Hepatocyte (in vitro differentiated cells): ENCODE measurements at regions not wholly inside any gene's neighbourhood (a gene's known extent, or its start where the extent isn't known, plus 50 kb on each side); places are given as distances from the start of the nearest gene placed in this dataset.
A peak's percentile ranks its signal among the peaks of the same experiment; 100 is the strongest.

Experiments used
- DNase-seq: peaks from one replicate; pipeline ENCODE4 v3.0.0-alpha.2; 2016; ENCODE audit warnings: low spot score
- H2AFZ ChIP-seq: fragments of 200-600 bp; sonication (generic); 2 replicates; pipeline ENCODE4 v1.6.0; 2016; ENCODE audit warnings: antibody characterized with exemption, mild to moderate bottlenecking
- H3K27ac ChIP-seq: fragments of 200-600 bp; sonication (generic); 2 replicates; pipeline ENCODE4 v1.5.1; 2016; ENCODE audit warnings: mild to moderate bottlenecking
- H3K27me3 ChIP-seq: fragments of 200-600 bp; sonication (generic); 2 replicates; pipeline ENCODE4 v1.6.1; 2016
- H3K36me3 ChIP-seq: fragments of 200-600 bp; sonication (generic); replicated peaks from 2 replicates; pipeline ENCODE4 v1.5.1; 2016; ENCODE audit warnings: low read depth; ENCODE audit not compliant: insufficient read depth
- H3K4me1 ChIP-seq: fragments of 200-600 bp; sonication (generic); 2 replicates; pipeline ENCODE4 v1.5.1; 2016; ENCODE audit warnings: mild to moderate bottlenecking, moderate library complexity; ENCODE audit not compliant: insufficient read depth
- H3K4me2 ChIP-seq: fragments of 200-600 bp; sonication (generic); 2 replicates; pipeline ENCODE4 v1.6.0; 2016
- H3K4me3 ChIP-seq: fragments of 200-600 bp; sonication (generic); 2 replicates; pipeline ENCODE4 v1.5.1; 2016; ENCODE audit warnings: mild to moderate bottlenecking
- H3K79me2 ChIP-seq: fragments of 200-600 bp; sonication (generic); 2 replicates; pipeline ENCODE4 v1.6.0; 2017; ENCODE audit warnings: mild to moderate bottlenecking
- H3K9me2 ChIP-seq: fragments of 200-600 bp; sonication (generic); replicated peaks from 2 replicates; pipeline ENCODE4 v1.6.0; 2017; ENCODE audit warnings: mild to moderate bottlenecking; ENCODE audit not compliant: insufficient read depth
- H3K9me3 ChIP-seq: fragments of 200-600 bp; sonication (generic); 2 replicates; pipeline ENCODE4 v1.5.1; 2016; ENCODE audit warnings: low read depth, mild to moderate bottlenecking
- H4K20me1 ChIP-seq: fragments of 200-600 bp; sonication (generic); 2 replicates; pipeline ENCODE4 v1.6.0; 2016; ENCODE audit warnings: mild to moderate bottlenecking; ENCODE audit not compliant: insufficient read depth, poor library complexity, severe bottlenecking
- CTCF ChIP-seq: fragments of 200-600 bp; sonication (generic); IDR thresholded peaks from 2 replicates; pipeline ENCODE4 v1.5.1; 2016; ENCODE audit warnings: antibody characterized with exemption, mild to moderate bottlenecking; ENCODE audit not compliant: poor library complexity
- EZH2 ChIP-seq: fragments of 200-600 bp; sonication (generic); IDR thresholded peaks from 2 replicates; pipeline ENCODE4 v1.6.1; 2016; ENCODE audit warnings: antibody characterized with exemption, mild to moderate bottlenecking, borderline replicate concordance
- EZH2phosphoT487 ChIP-seq: fragments of 200-600 bp; sonication (generic); IDR thresholded peaks from one replicate; pipeline ENCODE4 v1.6.1; 2018; ENCODE audit warnings: antibody characterized with exemption, mild to moderate bottlenecking, low read depth, moderate library complexity; ENCODE audit not compliant: unreplicated experiment, severe bottlenecking
- WGBS: methylation state at CpG from one replicate; pipeline ENCODE4 v1.1.6; 2016; ENCODE audit warnings: low lambda C conversion rate; ENCODE audit errors: missing lambda C conversion rate; 5-methylcytosine and 5-hydroxymethylcytosine counted together

- Histone ChIP-seq H3K9me3 (no peaks in the 10 kb centered on the region), H3K4me1 (no peaks in the 10 kb centered on the region), H3K79me2 (no peaks in the 10 kb centered on the region), H2AFZ (no peak overlapping the region), H4K20me1 (no peaks in the 10 kb centered on the region), H3K9me2 (no peaks in the 10 kb centered on the region), H3K36me3 (no peaks in the 10 kb centered on the region), H3K4me3 (no peak overlapping the region), H3K4me2 (no peak overlapping the region), H3K27ac (no peak overlapping the region), H3K27me3 (no peaks in the 10 kb centered on the region)
- TF ChIP-seq EZH2phosphoT487, result no peak
- no peak for TF ChIP-seq CTCF
- no peak for TF ChIP-seq EZH2
- 48% methylated on average over 7 of the region's 7 CpGs for WGBS
- DNase-seq, result no peak
These were observed 985.6 kb upstream of the LRRN3 start for GRCh38 chr7:110105307-110105706.

- Histone ChIP-seq H2AFZ (no peak overlapping the region), H3K4me3 (no peak overlapping the region), H3K4me1 (no peaks in the 10 kb centered on the region), H3K9me3 (no peaks in the 10 kb centered on the region), H3K27ac (no peak overlapping the region), H3K27me3 (no peaks in the 10 kb centered on the region), H3K4me2 (no peak overlapping the region), H3K36me3 (no peaks in the 10 kb centered on the region), H3K9me2 (no peaks in the 10 kb centered on the region), H4K20me1 (no peaks in the 10 kb centered on the region), H3K79me2 (no peaks in the 10 kb centered on the region)
- TF ChIP-seq EZH2phosphoT487 (no peak), CTCF (no peak), EZH2 (no peak)
- DNase-seq, result no peak
These were observed 985.1 kb upstream of the LRRN3 start for GRCh38 chr7:110105840-110106239.

GRCh38 chr7:110119883-110120581 lies 970.9 kb upstream of the LRRN3 start:
- Histone ChIP-seq H3K79me2 (no peaks in the 10 kb centered on the region), H3K36me3 (no peaks in the 10 kb centered on the region), H3K27me3 (no peaks in the 10 kb centered on the region), H3K9me2 (no peaks in the 10 kb centered on the region), H3K4me3 (no peak overlapping the region), H3K4me1 (no peaks in the 10 kb centered on the region), H2AFZ (no peak overlapping the region), H3K9me3 (no peaks in the 10 kb centered on the region), H3K27ac (no peak overlapping the region), H4K20me1 (no peaks in the 10 kb centered on the region), H3K4me2 (no peak overlapping the region)
- 89% methylated on average over 7 of the region's 7 CpGs for whole genome bisulfite sequencing
- peak; percentile 5 for DNase-seq
- no peak for TF ChIP-seq EZH2
- no peak for TF ChIP-seq CTCF
- no peak for TF ChIP-seq EZH2phosphoT487

- no peaks in the 10 kb centered on the region for H3K4me1 ChIP-seq
- H3K36me3 ChIP-seq, result no peaks in the 10 kb centered on the region
- H4K20me1 ChIP-seq, result no peaks in the 10 kb centered on the region
- no peaks in the 10 kb centered on the region for H3K79me2 ChIP-seq
- TF ChIP-seq EZH2phosphoT487 (no peak), EZH2 (no peak), CTCF (no peak)
- H3K4me3 ChIP-seq, result no peak overlapping the region
- no peak overlapping the region for H2AFZ ChIP-seq
- no peak for DNase-seq
- no peak overlapping the region for H3K27ac ChIP-seq
- H3K27me3 ChIP-seq, result no peaks in the 10 kb centered on the region
- H3K9me2 ChIP-seq, result no peaks in the 10 kb centered on the region
- H3K4me2 ChIP-seq, result no peak overlapping the region
- H3K9me3 ChIP-seq, result no peaks in the 10 kb centered on the region
These were observed 961.8 kb upstream of the LRRN3 start for GRCh38 chr7:110129159-110129558.
